Activated T-helper 2 cell treated with anti-CD3 and anti-CD28 coated beads, Interferon-gamma antibody, Interleukin-2, Interleukin-4, amounts not matched to agents 10 μg/mL and 5 μg/mL and 100 μg/mL, durations not matched to agents 14 hours and 24 hours and 36 hours (primary cell): ENCODE measurements at regions not wholly inside any gene's neighbourhood (a gene's known extent, or its start where the extent isn't known, plus 50 kb on each side); places are given as distances from the start of the nearest gene placed in this dataset.

ENCODE experiments used
- DNase-seq: peaks from one replicate; pipeline ENCODE4 v3.0.0; 2021; ENCODE audit warnings: low spot score
- H3K27ac Mint-ChIP-seq: one replicate; pipeline ENCODE4 v1.8.0; 2021; ENCODE audit warnings: mixed read lengths
- H3K27me3 Mint-ChIP-seq: one replicate; pipeline ENCODE4 v1.8.0; 2021; ENCODE audit warnings: low read depth, mixed read lengths
- H3K36me3 Mint-ChIP-seq: one replicate; pipeline ENCODE4 v1.8.0; 2021; ENCODE audit warnings: low read depth, mixed read lengths
- H3K4me1 Mint-ChIP-seq: one replicate; pipeline ENCODE4 v1.8.0; 2021; ENCODE audit warnings: low read depth, mixed read lengths
- H3K4me3 Mint-ChIP-seq: one replicate; pipeline ENCODE4 v1.8.0; 2021; ENCODE audit warnings: low read depth, mild to moderate bottlenecking, moderate library complexity, mixed read lengths
- H3K9me3 Mint-ChIP-seq: one replicate; pipeline ENCODE4 v1.8.0; 2021; ENCODE audit warnings: mixed read lengths
- intact Hi-C: fragments of 100-400 bp; cut with micrococcal nuclease; formaldehyde crosslinking; loops from one replicate; pipeline ENCODE4 v1.15.1; 2023

DNA sequence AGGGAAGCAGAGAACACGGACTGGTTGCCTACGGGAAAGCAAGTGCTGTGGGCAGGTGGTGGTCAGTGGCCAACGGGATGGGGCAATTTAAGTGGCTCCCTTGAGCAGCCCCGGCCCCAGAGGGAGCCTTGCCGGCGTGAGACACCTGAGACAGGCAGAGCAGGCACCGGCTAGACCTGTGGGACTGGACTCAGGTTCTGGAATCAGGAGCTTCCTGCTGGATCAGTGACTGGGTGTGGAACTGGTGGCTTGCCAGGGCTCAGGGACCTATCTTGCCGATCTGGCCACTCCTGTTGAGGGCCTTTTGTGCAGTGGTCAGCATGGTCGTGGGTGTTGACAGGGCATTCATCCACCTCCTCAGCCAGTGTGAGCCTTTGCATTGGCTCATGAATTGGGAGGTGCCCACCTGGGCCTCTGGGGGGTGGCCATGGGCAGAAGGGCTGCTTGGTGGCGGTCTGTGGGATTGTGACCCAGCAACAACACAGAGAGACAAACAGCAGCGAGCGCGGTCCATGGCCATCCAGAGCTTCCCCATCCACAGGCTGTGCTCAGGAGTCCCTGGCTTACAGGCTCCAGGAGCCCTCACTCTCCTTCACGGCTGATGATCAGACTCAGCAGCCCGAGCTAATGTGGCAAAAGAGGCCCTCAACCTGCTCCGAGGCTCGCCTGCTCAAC lies 85.4 kb upstream of the ZNF516 start:
- H3K4me3 Mint-ChIP-seq: no peak overlapping the region
- DNase-seq: no peak
- intact Hi-C loops: no loop called here
- H3K27ac Mint-ChIP-seq: no peak overlapping the region
- H3K4me1 Mint-ChIP-seq: no peaks in the 10 kb centered on the region
- peaks cover 33% of the 10 kb centered on the region for H3K27me3 Mint-ChIP-seq
- H3K9me3 Mint-ChIP-seq: no peaks in the 10 kb centered on the region
- no peaks in the 10 kb centered on the region for H3K36me3 Mint-ChIP-seq

DNA sequence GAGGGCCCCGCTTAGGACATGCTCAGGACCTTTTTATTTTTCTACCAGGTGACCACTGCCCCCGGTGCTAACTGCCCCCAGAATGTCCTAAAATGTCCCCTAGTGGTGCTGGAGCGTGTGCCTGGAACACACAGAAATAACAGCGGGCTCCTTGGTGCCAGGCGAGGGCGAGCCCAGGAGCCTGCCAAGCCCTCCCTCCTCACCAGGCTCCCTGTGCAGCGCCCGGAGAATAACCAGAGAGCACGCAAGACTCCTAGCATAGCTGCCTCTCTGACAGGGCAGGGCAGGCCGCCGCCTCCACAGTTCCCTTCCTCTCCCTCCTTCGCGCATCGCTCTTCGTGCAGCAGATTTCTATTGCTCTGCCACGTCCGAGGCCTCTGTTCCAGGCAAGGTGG lies 84.3 kb upstream of the ZNF516 start:
- H3K27ac Mint-ChIP-seq: no peak overlapping the region
- intact Hi-C loops: no loop called here
- H3K4me1 Mint-ChIP-seq: no peaks in the 10 kb centered on the region
- peaks cover 38% of the 10 kb centered on the region for H3K27me3 Mint-ChIP-seq
- H3K9me3 Mint-ChIP-seq: no peaks in the 10 kb centered on the region
- DNase-seq: no peak
- no peak overlapping the region for H3K4me3 Mint-ChIP-seq
- no peaks in the 10 kb centered on the region for H3K36me3 Mint-ChIP-seq

DNA sequence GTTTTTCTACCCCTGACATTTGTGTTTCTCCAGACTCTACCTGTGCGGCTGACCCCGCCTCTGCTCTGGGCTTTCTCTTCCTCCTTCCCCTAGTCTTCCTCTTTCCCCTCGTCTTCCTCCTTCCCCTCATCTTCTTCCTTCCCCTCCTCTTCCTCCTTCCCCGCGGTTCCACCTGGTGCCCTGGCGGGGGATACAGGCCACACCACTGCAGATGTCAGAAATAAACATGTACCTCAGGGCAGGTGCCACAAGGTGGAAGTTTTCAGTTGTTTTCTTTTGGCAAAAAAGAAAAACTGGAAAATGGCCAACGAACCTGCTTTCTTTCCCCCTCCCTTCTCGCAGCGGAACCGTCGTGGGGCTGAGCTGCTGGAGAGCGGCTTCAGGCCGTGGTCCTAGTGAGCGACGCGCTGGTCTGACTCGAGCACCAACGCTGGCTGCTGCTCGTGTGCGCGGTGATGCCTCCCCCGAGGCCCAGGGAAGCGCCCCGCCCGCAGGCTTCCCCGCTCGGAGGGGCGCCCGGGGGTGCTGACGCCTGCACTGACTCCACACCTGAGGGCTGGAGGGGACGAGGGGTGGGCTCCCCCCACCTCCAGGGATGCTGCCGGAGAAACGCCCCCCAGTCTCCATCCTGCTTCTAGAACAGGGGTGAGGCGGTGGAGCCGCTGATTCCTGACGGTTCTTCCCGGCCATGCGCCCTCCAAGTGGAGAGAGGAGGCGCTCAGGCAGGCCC lies 83.7 kb upstream of the ZNF516 start:
- no peak overlapping the region for H3K4me3 Mint-ChIP-seq
- no peaks in the 10 kb centered on the region for H3K9me3 Mint-ChIP-seq
- DNase-seq: no peak
- intact Hi-C loops: no loop called here
- H3K27ac Mint-ChIP-seq: no peak overlapping the region
- H3K36me3 Mint-ChIP-seq: no peaks in the 10 kb centered on the region
- peaks cover 36% of the 10 kb centered on the region for H3K27me3 Mint-ChIP-seq
- H3K4me1 Mint-ChIP-seq: no peaks in the 10 kb centered on the region

DNA sequence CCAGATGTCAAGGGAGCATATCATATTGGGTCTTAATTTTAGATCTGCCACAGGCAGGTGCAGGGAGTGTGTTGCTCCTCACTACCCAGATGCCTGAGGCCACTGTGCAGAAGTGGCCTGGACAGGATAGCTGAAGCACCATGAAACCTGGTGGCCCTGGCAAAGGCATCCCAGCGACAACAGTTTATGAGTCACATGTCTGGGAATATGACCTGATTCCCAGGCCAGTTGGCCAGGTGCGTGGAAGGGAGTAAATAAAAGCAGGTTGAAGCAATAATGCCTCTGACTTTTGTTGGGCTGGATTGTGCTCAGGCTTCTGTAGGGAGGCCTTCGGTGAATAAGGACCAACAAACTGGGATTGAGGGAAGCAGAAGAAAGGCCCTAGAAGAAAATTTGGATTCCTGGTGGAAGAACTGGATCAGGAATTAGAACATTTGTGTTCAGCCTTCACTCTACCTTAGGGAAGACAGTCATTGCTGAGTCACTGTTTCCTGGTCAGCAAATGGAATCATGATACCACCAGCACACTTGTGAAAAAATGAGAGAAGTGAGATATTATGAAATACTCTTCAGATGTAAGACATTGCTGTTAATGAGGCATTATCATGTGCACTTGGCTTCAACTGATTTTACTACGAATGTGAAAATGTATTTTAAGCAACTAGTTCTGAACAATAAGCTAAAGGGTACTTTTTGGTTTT lies 78.4 kb upstream of the ZNF516 start:
- no peaks in the 10 kb centered on the region for H3K36me3 Mint-ChIP-seq
- no peak overlapping the region for H3K27ac Mint-ChIP-seq
- no peaks in the 10 kb centered on the region for H3K4me1 Mint-ChIP-seq
- H3K4me3 Mint-ChIP-seq: no peak overlapping the region
- H3K9me3 Mint-ChIP-seq: no peaks in the 10 kb centered on the region
- H3K27me3 Mint-ChIP-seq: peaks cover 19% of the 10 kb centered on the region
- no peak for DNase-seq
- intact Hi-C loops: no loop called here

DNA sequence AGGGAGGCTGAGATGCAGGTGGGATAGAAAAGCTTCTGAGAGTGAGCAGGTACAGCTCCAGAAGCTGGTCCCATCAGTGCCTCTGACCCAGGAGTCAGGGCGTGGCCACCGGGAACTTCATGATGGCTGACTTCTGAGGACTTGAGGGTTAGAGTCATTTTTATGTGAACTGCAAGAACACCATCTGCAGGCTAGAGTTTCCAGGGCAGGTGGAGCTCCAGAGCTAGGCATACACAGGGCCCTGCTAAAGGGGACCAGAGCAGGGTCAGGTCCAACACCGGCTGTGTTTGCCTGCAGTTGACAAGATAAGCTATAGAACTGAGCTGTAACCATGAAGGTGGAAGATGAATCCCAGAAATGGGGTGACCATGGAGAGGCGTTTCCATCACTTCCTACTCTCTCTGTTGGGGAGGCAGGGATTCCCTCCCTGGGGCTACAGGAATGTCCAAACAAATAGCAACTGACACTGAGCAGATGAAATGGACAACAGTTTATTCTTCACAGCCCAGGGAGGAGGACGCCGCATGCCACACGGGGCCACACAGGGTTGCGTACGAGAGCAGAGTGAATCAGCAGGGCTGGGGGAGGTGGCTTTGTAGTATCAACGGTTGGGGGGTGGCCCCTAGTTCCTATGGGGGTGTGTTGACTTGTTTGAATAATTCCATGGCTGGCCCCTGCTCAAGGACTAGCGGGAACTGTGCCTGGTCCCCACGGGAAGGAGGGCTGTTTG lies 77.6 kb upstream of the ZNF516 start:
- Mint-ChIP-seq H3K4me1 (no peaks in the 10 kb centered on the region), H3K4me3 (no peak overlapping the region), H3K36me3 (no peaks in the 10 kb centered on the region), H3K27me3 (peaks cover 13% of the 10 kb centered on the region), H3K9me3 (no peaks in the 10 kb centered on the region), H3K27ac (no peak overlapping the region)
- intact Hi-C loops: no loop called here
- no peak for DNase-seq

DNA sequence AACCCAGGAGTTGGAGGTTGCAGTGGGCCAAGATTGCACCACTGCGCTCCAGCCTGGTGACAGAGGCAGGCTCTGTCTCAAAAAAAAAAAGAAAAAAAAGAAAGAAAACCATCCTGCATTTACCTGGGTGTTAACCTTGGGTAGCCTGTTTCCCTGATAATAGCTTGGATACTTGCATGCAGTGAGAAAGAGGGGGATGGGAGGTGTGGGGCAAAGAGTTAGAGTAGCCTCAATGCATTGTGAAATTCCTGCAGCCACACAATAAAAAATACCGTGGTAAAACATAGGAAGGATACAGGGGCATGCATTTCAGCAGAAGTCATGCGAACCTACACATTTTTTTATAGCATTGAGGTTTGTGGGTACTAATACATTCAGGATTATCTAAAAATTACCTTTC lies 76.6 kb upstream of the ZNF516 start:
- Mint-ChIP-seq H3K27ac (no peak overlapping the region), H3K4me3 (no peak overlapping the region), H3K4me1 (no peaks in the 10 kb centered on the region), H3K36me3 (no peaks in the 10 kb centered on the region), H3K9me3 (no peaks in the 10 kb centered on the region), H3K27me3 (peaks cover 15% of the 10 kb centered on the region)
- no peak for DNase-seq
- intact Hi-C loops: no loop called here

DNA sequence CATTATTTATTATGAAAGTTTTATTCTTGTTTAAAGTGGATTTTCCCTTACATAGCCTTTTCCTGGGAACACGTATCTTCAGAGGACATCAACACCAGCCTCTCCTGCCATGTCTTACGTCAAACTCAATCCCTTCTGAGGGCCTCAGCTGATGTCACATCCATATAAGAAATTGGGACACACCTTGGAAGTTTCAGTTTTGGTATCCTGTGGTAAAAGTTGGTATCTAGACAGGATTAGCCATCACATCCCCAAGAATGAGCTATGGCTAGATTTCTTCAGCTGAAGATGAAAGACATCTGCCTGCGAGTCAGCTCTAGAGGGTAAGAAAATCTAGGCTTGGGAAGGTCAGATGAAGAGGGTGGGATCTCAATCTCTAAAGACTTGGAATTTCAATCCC lies 75.8 kb upstream of the ZNF516 start:
- DNase-seq: no peak
- no peaks in the 10 kb centered on the region for H3K4me1 Mint-ChIP-seq
- H3K27me3 Mint-ChIP-seq: peaks cover 11% of the 10 kb centered on the region
- H3K27ac Mint-ChIP-seq: no peak overlapping the region
- no peaks in the 10 kb centered on the region for H3K9me3 Mint-ChIP-seq
- intact Hi-C loops: no loop called here
- H3K36me3 Mint-ChIP-seq: no peaks in the 10 kb centered on the region
- H3K4me3 Mint-ChIP-seq: no peak overlapping the region

DNA sequence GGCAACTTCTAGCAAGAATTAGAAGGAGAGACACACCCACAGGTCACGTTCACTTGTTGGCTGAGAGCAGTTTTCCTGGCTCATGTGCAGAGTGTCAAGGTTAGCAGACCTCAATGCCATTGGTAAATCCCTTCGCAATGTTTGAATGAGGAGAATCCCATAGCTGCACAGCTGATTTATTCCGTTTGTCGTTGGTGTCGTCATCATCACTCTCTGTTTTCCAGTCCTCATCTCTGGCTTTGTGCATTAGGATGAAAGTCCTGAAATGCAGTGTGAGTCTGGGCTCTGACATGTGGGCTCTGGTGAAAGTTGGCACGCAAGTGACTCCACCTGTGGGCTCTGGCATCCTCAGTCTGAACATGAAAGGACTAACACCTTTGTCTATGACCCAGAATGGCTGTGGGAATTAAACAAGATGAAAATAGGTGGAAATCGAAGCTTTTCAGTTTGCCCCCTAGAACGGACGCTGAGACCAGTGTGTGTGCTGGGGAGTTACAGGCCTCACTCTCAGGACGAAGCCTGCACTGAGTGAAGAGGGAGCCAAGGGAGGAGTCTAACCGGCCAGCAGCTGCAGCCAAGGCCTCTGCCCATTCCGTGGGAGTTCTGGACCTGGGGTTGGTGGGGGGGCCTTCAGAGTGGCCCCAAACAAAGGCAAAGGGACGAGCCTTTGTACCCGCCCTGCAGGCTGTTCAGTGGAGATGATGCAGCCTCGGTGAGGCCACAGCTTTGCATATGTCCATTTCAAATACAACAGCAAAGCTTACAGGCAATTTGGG lies 74.8 kb upstream of the ZNF516 start:
- intact Hi-C loops: no loop called here
- DNase-seq: no peak
- Mint-ChIP-seq H3K4me1 (no peaks in the 10 kb centered on the region), H3K27ac (no peak overlapping the region), H3K27me3 (peaks cover 10% of the 10 kb centered on the region), H3K4me3 (no peak overlapping the region), H3K9me3 (no peaks in the 10 kb centered on the region), H3K36me3 (no peaks in the 10 kb centered on the region)

DNA sequence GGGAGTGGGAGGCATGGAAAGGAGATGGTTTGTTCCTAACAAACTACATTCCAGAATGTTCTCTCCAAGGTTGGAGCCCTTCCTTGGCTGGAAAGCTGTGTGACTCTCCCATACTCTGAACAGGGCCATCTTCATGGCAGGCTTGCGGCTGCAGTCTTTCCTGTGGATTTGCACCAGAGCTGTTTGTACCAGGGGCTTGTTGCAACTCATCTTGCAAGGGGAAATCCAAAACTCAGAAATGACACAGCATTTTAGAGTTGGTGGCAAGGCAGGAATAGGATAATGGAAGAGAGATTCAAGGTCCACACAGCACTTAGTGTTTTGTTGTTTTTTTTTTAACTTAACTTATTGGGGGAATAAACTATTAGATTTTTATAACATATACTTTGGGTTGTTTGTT lies 73.7 kb upstream of the ZNF516 start:
- H3K4me1 Mint-ChIP-seq: no peaks in the 10 kb centered on the region
- H3K27me3 Mint-ChIP-seq: peaks cover 10% of the 10 kb centered on the region
- DNase-seq: no peak
- no peak overlapping the region for H3K27ac Mint-ChIP-seq
- no peaks in the 10 kb centered on the region for H3K9me3 Mint-ChIP-seq
- H3K36me3 Mint-ChIP-seq: no peaks in the 10 kb centered on the region
- no peak overlapping the region for H3K4me3 Mint-ChIP-seq
- intact Hi-C loops: no loop called here

DNA sequence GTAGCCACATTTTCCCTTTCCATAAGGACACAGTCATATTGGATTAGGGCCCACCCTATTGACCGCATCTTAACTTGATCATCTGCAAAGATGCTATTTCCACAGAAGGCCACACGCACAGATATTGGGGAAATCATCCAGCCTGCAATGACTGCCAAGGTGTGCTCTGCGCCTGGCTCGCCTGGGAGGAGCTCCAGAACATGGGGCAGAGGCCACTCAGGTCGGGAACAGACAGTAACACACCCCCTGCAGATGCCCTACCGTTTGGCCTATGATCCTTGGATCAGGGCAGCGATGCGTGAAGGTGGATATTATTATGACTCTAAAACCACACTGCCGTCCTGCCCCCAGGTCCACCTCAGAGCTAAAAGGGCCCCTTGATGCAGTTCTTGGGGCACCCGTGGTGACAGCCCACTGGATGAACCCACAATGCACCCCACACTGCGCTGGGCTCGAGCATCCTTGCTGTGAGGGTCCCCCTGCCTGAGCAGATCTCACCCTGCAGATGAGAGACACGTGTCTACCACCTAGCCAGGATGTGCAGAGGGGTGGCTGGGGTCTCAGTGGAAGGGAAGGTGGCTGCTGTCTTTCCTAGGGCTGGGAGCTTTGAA lies 72.9 kb upstream of the ZNF516 start:
- DNase-seq: no peak
- H3K4me3 Mint-ChIP-seq: no peak overlapping the region
- H3K4me1 Mint-ChIP-seq: no peaks in the 10 kb centered on the region
- peaks cover 10% of the 10 kb centered on the region for H3K27me3 Mint-ChIP-seq
- no peaks in the 10 kb centered on the region for H3K9me3 Mint-ChIP-seq
- no peak overlapping the region for H3K27ac Mint-ChIP-seq
- no peaks in the 10 kb centered on the region for H3K36me3 Mint-ChIP-seq
- intact Hi-C loops: no loop called here

DNA sequence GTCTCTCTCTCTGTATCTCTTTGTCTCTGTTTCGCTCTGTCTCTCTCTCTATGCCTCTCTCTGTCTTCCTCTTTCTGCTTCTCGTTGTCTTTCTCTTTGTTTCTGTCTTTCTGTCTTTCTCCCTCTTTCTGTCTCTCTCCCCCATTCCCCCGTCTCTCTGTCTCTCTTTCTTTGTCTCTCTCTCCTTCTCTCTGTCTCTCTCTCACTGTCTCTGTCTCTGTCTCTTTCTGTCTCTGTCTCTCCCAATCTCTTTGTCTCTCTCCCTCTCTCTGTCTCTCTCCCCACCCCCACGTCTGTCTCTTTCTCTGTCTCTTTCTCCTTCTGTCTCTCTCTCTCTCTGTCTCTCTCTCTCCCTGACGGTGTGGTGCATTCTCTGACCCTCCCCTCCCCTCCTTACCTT lies 71.9 kb upstream of the ZNF516 start:
- no peak overlapping the region for H3K27ac Mint-ChIP-seq
- H3K27me3 Mint-ChIP-seq: peaks cover 10% of the 10 kb centered on the region
- H3K9me3 Mint-ChIP-seq: no peaks in the 10 kb centered on the region
- DNase-seq: no peak
- H3K4me3 Mint-ChIP-seq: no peak overlapping the region
- no peaks in the 10 kb centered on the region for H3K4me1 Mint-ChIP-seq
- no peaks in the 10 kb centered on the region for H3K36me3 Mint-ChIP-seq
- intact Hi-C loops: no loop called here
